Mesodermal cell (in vitro differentiated cells): ENCODE measurements at regions not wholly inside any gene's neighbourhood (a gene's known extent, or its start where the extent isn't known, plus 50 kb on each side); places are given as distances from the start of the nearest gene placed in this dataset.

Experiments used
- H3K27ac ChIP-seq: 2 replicates; pipeline ENCODE4 v1.7.0; 2013; ENCODE audit warnings: mild to moderate bottlenecking, low read depth, low read length, moderate library complexity; ENCODE audit not compliant: severe bottlenecking
- H3K36me3 ChIP-seq: 2 replicates; pipeline ENCODE4 v1.7.1; 2013; ENCODE audit warnings: mild to moderate bottlenecking, low read length, moderate library complexity; ENCODE audit not compliant: control insufficient read depth, insufficient read depth
- H3K4me1 ChIP-seq: one replicate; pipeline ENCODE4 v1.7.1; 2013; ENCODE audit warnings: mild to moderate bottlenecking, low read length; ENCODE audit not compliant: insufficient read depth, control insufficient read depth, poor library complexity, severe bottlenecking
- H3K4me3 ChIP-seq: 2 replicates; pipeline ENCODE4 v1.7.0; 2013; ENCODE audit warnings: low read length, control low read depth, mild to moderate bottlenecking; ENCODE audit not compliant: insufficient read depth, poor library complexity, severe bottlenecking; ENCODE audit errors: extremely low read depth
- H3K9me3 ChIP-seq: 2 replicates; pipeline ENCODE4 v1.7.1; 2013; ENCODE audit warnings: mild to moderate bottlenecking, low read length, moderate library complexity; ENCODE audit not compliant: control insufficient read depth
- WGBS, 2 experiments: methylation state at CpG; one replicate each; pipeline ENCODE4 v1.1.5; 2013; ENCODE audit warnings: missing lambda C conversion rate in 2 of 2; ENCODE audit not compliant: insufficient coverage in 2 of 2; 5-methylcytosine and 5-hydroxymethylcytosine counted together

GRCh38 chr4:89551191-89551590 lies 243.6 kb upstream of the GPRIN3 start:
- WGBS, 2 experiments, result 88 to 100% methylated on average over 1 of the region's 3 CpGs
- Histone ChIP-seq H3K27ac (no peak overlapping the region), H3K4me1 (no peaks in the 10 kb centered on the region), H3K36me3 (no peaks in the 10 kb centered on the region), H3K9me3 (no peaks in the 10 kb centered on the region), H3K4me3 (no peak overlapping the region)

DNA sequence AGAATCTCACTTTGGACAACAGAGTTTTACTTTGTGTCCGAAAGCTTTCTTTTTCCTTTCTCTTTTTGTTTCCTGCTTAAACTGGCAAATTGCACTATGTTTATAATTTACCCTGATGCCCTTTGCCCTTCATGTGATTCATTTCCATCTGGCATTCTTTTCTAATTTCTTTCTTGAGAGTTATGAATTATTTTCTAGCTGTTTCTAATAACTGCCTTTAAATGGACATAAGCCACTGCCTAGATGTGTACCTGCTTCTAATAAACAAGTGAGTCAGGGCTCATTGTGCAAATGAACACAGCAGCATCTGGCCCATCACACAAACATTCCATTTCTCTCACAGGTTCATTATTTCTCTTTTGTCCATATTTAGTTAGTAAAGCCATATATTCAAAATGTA lies 242.3 kb upstream of the GPRIN3 start:
- Histone ChIP-seq H3K4me1 (no peaks in the 10 kb centered on the region), H3K36me3 (no peaks in the 10 kb centered on the region), H3K4me3 (no peak overlapping the region), H3K9me3 (peaks cover 5% of the 10 kb centered on the region), H3K27ac (no peak overlapping the region)
- 100% methylated on average over 1 of the region's 1 CpG; no CpG with 5 or more reads in 1 of the 2 experiments for WGBS, 2 experiments

GRCh38 chr4:89545315-89545714 lies 237.7 kb upstream of the GPRIN3 start:
- WGBS, 2 experiments, result no CpG with 5 or more reads among the region's 1 CpG

DNA sequence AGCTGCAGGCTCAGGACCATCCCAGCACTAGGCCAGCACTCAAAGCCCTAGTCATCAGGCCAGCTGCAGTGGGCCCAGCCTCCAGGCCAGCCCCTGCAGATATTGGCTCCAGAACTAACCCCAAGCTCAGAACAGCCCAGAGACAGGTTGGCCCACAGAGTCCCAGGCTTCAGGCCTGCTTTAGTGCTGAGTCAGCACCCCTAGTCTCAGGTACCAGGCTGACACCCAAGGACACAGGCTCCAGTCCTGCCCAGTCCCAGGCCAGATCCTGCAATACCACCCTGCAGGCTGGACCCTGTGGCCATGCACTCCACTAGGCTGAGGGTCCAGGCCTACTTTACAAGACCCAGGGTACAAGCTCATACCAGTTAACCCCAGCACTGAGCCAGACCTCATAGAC lies 234.4 kb upstream of the GPRIN3 start:
- Histone ChIP-seq H3K27ac (no peak overlapping the region), H3K4me3 (no peak overlapping the region), H3K9me3 (peaks cover 5% of the 10 kb centered on the region), H3K4me1 (peaks cover 9% of the 10 kb centered on the region), H3K36me3 (no peaks in the 10 kb centered on the region)

More at GRCh38 chr4:89545315-89545714, 237.7 kb upstream of the GPRIN3 start:
- peaks cover 5% of the 10 kb centered on the region for H3K9me3 ChIP-seq
- H3K4me1 ChIP-seq, result no peaks in the 10 kb centered on the region
- no peaks in the 10 kb centered on the region for H3K36me3 ChIP-seq
- no peak overlapping the region for H3K4me3 ChIP-seq
- H3K27ac ChIP-seq, result no peak overlapping the region

- no CpG with 5 or more reads among the region's 2 CpGs for WGBS, 2 experiments
- peak overlapping the region; percentile 77 for H3K27ac ChIP-seq
Measured at GRCh38 chr4:89539797-89540711, 232.5 kb upstream of the GPRIN3 start.

DNA sequence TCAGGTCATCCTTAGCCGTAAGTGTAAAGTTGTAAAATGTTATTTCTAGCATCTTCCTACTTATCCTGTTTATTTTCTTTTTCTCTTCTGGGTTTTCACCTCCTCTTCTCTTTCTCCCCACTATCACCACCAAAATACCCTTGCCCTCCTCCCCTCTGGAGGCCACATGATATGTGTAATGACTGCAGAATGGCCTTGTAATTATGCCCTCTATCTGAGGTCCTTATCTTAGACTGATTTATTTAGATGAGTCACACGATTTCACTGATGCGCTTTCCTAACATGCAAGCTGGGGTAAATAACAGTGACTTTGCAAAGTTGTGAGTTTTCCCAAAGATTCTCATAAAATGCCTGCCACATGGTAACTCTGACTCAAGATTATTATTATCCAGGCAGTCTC lies 231.8 kb upstream of the GPRIN3 start:
- WGBS, 2 experiments, result 60% methylated on average over 1 of the region's 3 CpGs; no CpG with 5 or more reads in 1 of the 2 experiments

More at GRCh38 chr4:89539797-89540711, 232.5 kb upstream of the GPRIN3 start:
- no peaks in the 10 kb centered on the region for H3K36me3 ChIP-seq
- H3K4me3 ChIP-seq, result no peak overlapping the region
- peaks cover 2% of the 10 kb centered on the region for H3K9me3 ChIP-seq
- H3K4me1 ChIP-seq, result peaks cover 9% of the 10 kb centered on the region

GRCh38 chr4:89538886-89539285 lies 231.3 kb upstream of the GPRIN3 start:
- Histone ChIP-seq H3K4me3 (no peak overlapping the region), H3K4me1 (peaks cover 9% of the 10 kb centered on the region), H3K36me3 (no peaks in the 10 kb centered on the region), H3K27ac (peak overlapping the region; percentile 77), H3K9me3 (no peaks in the 10 kb centered on the region)
- WGBS, 2 experiments, result 100% methylated on average over 1 of the region's 1 CpG; no CpG with 5 or more reads in 1 of the 2 experiments

More for the DNA sequence above, 231.8 kb upstream of the GPRIN3 start:
- Histone ChIP-seq H3K9me3 (no peaks in the 10 kb centered on the region), H3K4me3 (no peak overlapping the region), H3K36me3 (no peaks in the 10 kb centered on the region), H3K27ac (peak overlapping the region; percentile 77), H3K4me1 (peaks cover 9% of the 10 kb centered on the region)

GRCh38 chr4:89538171-89538570 lies 230.6 kb upstream of the GPRIN3 start:
- H3K4me3 ChIP-seq, result no peak overlapping the region
- no peaks in the 10 kb centered on the region for H3K36me3 ChIP-seq
- H3K4me1 ChIP-seq, result peaks cover 9% of the 10 kb centered on the region
- no peak overlapping the region for H3K27ac ChIP-seq
- no peaks in the 10 kb centered on the region for H3K9me3 ChIP-seq

- no peaks in the 10 kb centered on the region for H3K36me3 ChIP-seq
- no peaks in the 10 kb centered on the region for H3K9me3 ChIP-seq
- 88 to 90% methylated on average over 1 of the region's 1 CpG for WGBS, 2 experiments
- H3K4me3 ChIP-seq, result no peak overlapping the region
- H3K27ac ChIP-seq, result no peak overlapping the region
- peaks cover 9% of the 10 kb centered on the region for H3K4me1 ChIP-seq
Measured at GRCh38 chr4:89537281-89537680, 229.7 kb upstream of the GPRIN3 start.

- no peak overlapping the region for H3K27ac ChIP-seq
- 67% methylated on average over 1 of the region's 3 CpGs; no CpG with 5 or more reads in 1 of the 2 experiments for WGBS, 2 experiments
- peaks cover 9% of the 10 kb centered on the region for H3K4me1 ChIP-seq
- no peaks in the 10 kb centered on the region for H3K9me3 ChIP-seq
- H3K4me3 ChIP-seq, result no peak overlapping the region
- no peaks in the 10 kb centered on the region for H3K36me3 ChIP-seq
Measured at GRCh38 chr4:89535251-89535650, 227.7 kb upstream of the GPRIN3 start.

- H3K4me3 ChIP-seq, result no peak overlapping the region
- no peak overlapping the region for H3K27ac ChIP-seq
- H3K4me1 ChIP-seq, result peaks cover 2% of the 10 kb centered on the region
- H3K9me3 ChIP-seq, result no peaks in the 10 kb centered on the region
- H3K36me3 ChIP-seq, result no peaks in the 10 kb centered on the region
Measured at GRCh38 chr4:89534356-89534755, 226.8 kb upstream of the GPRIN3 start.
